CD4-positive, alpha-beta T cell treated with Interferon gamma for 1 hour (primary cell): ENCODE measurements at regions not wholly inside any gene's neighbourhood (a gene's known extent, or its start where the extent isn't known, plus 50 kb on each side); places are given as distances from the start of the nearest gene placed in this dataset.
"Not testable (repeated sequence)": the region's sequence is repeated elsewhere in the genome, so short reads cannot be mapped to it uniquely, and the experiment has no call there.

Experiments
- DNase-seq: peaks from one replicate; pipeline ENCODE4 v3.0.0-alpha.2; 2020

DNA sequence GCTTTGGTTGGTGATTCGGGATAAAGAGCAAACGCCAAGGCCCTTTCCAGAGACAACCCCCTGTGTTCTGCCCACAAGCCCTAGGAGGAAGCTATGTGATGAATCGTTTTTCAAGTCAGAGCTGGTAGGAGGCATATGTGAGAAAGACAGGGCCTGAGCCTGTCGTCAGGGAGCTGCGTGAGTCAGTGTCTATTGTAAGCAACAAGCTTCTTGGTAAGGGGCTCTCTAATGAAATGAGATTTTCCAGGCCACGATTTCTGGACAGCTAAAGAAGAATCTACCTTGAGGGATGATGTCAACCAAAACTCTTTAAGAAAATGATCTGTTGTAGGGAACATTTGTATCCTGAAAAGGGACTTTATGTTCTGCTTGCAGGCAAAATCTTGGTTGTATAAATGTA is 318.9 kb upstream of the IL12A start:
- no peak for DNase-seq

- no peak for DNase-seq
These were observed 315.6 kb upstream of the IL12A start for GRCh38 chr3:159672728-159673688.

GRCh38 chr3:159674583-159674982 is 314.1 kb upstream of the IL12A start:
- no peak for DNase-seq

DNA sequence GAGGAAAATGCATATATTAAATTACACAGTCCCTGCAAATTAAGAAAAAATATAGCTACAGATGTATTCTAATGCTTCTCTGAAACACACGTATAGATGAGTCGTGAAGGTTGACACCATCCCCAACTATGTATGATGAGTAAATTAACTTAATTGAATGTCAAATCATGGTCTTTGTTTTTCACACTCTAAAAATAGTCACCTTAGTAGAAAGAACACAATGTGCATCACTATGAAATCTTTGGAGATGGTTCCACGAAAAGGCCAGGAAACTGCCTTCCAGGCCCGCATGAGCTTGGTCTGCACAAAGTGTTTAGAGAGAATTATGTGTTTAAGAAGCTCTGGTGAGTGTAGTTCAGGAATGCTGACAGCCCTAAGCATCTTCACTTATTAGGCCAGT is 313.4 kb upstream of the IL12A start:
- no peak for DNase-seq

- no peak for DNase-seq
These were observed 308.7 kb upstream of the IL12A start for GRCh38 chr3:159679900-159680299.

DNA sequence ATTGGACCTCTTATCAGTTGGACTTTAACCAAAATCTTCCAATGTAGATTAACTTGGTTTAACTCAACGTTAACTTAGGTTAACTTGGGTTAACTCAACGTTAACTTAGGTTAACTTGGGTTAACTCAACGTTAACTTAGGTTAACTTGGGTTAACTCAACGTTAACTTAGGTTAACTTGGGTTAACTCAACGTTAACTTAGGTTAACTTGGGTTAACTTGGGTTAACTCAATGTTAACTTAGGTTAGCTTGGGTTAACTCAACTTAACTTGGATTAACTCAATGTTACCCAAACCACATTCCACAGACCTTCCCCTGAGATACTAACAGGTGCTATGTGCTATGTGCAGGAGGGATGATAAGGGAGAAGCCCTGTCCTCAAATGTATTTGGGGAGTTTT is 306.9 kb upstream of the IL12A start:
- DNase-seq: not testable (repeated sequence)

- DNase-seq: no peak
These were observed 302.8 kb upstream of the IL12A start for GRCh38 chr3:159685801-159686200.

- DNase-seq: no peak
These were observed 295.4 kb upstream of the IL12A start for GRCh38 chr3:159693226-159693625.

DNA sequence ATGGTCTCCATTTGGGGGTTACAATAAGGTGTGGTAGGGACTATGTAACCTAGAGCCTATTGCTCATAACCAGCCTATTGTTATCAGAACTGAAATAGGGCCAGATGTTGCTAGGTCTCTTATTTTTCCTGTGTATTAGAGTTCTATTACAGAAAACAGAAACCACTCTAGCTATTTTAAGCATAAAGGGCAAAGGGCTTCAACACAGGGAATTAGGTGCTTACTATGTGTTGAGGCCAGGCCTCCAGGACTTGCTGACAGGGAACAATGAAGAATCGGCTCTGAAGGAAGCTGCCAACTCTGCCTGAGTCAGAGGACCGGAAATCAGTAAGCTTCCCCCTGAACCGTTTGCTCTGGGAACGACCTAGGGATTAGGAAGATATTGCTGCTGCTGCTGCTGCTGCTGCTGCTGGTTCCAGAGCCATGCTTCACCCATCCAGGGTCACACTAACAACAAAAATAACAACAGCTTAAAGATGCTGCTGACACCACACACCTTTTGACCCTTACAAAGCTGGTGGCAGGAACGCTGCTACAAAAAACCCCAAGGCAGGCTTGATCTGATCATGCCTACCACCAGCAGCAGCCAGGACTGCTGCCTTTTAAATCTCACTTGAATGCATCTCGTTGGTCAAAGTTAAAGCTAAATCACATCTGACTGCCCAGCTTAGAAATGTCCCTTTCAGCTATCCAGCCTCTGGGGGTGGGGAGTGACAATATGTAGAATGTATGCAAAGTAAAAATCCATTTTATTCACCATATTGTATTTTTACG is 276.9 kb upstream of the IL12A start:
- no peak for DNase-seq

GRCh38 chr3:159721324-159721723 is 267.3 kb upstream of the IL12A start:
- no peak for DNase-seq

- DNase-seq: no peak
These were observed 265.3 kb upstream of the IL12A start for GRCh38 chr3:159723295-159723694.

DNA sequence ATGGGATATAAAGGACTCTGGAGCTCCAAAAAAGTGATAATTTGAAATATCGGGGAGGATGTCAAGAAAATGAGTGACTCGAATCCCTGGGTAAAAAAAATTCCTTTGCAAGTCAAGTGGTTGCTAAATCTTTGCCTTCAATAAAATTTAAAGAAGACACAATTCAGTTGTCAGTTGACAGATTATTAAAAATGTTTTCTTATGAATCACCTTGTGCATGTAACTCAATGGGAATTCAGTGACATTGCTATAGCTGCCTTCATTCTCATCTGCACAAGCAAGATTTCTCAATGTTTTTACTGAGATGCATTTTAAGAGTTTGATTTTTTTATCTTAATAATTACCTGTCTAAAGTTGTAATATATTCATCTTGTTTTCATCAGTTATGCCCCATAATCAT is 264.0 kb upstream of the IL12A start:
- DNase-seq: no peak

- no peak for DNase-seq
These were observed 262.2 kb upstream of the IL12A start for GRCh38 chr3:159726231-159726964.

- DNase-seq: no peak
These were observed 261.1 kb upstream of the IL12A start for GRCh38 chr3:159727506-159727905.

GRCh38 chr3:159731254-159731653 is 257.4 kb upstream of the IL12A start:
- no peak for DNase-seq

DNA sequence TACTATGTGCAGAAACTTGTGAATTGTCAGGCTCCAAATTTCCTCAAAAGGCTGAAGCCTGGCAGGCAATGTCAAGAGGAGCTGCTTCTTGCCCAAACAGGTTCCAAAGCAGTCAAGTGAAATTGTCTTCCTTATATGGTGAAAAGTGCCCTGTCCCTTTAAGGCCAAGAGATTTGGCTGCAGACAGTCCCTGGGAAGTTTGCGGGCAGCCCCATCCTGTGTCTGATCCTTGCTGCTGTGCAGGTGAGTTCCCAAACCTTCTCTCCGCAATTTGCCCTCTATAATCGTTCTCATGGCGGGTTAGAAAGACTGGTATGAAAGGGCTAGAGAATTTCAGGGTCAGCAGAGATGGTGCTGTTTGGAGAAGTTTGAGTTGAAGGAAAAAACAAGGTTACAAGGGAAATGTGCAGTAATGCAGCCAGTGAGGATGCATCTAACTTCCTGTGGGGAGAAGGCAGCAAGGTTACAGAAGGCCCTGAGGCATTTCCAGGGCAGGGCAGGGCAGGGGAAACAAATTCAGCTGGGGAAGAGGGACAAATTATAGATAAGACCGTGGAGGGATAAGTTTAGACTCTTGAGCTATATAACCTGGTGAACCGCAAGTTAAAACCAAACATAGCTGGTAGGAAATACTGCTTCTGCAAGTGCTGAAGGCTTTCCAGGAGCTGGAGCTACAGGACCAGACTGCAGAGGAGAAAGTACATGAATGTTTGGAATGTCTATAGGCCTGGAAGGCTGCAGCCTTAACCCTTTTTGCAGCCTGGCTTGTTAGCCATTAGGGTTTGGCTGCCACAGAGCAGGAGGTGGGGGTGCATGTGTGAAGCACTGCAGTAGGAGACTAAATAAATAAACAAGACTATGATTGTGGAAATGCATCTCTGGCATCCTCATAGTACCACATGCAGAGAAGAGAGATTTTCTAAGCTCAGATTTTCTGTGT is 256.2 kb upstream of the IL12A start:
- no peak for DNase-seq

GRCh38 chr3:159733194-159733860 is 255.3 kb upstream of the IL12A start:
- no peak for DNase-seq

DNA sequence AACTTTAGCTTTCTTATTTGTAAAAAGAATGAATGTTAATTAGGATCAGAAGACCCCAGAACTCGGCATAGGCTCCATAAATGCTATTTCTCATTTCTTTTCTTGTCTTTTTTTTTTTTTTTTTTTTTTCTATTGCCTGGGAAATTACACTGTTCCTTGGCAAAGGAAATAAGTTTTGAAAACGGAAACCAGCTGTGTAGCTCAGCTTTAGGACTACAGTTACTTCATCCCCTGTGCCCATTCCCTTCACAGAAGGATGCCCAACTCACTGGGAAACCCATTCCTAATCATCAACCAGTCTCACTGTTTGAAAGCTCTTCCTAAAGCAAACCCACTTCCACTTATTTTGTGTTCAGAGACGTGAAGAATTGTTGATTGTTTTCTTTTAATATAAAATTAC is 254.0 kb upstream of the IL12A start:
- no peak for DNase-seq

DNA sequence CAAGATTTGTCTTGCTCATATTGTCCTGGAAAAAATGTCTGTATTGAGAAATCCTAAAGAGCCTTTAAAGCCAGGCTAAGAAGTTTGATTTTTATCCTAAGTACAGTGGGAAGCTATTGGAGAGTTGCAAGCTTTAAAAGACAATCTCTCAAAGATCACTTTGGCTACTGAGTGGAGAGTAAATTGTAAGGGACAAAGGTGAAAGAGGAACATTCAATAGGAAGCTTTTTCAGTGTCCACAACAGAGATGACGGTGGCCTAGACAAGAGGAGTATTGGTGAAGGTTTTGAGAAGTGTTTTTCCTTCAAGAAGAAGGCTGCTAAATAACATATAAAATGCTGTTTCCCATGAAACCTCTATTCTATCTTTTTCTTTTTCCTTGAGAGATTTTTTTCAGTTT is 249.5 kb upstream of the IL12A start:
- DNase-seq: no peak

GRCh38 chr3:159739969-159740368 is 248.7 kb upstream of the IL12A start:
- DNase-seq: no peak

- no peak for DNase-seq
These were observed 247.4 kb upstream of the IL12A start for GRCh38 chr3:159741281-159741680.

GRCh38 chr3:159748425-159748824 is 240.2 kb upstream of the IL12A start:
- no peak for DNase-seq
